Stimulated activated naive CD8-positive, alpha-beta T cell treated with anti-CD3 and anti-CD28 coated beads, Interleukin-15, Interleukin-2, amounts not matched to agents 100 ng/mL and 50 ng/mL, for 24 hours (primary cell): ENCODE measurements at regions not wholly inside any gene's neighbourhood (a gene's known extent, or its start where the extent isn't known, plus 50 kb on each side); places are given as distances from the start of the nearest gene placed in this dataset.
"Not testable (repeated sequence)": the region's sequence is repeated elsewhere in the genome, so short reads cannot be mapped to it uniquely, and the experiment has no call there.

ENCODE experiments used
- H3K27ac Mint-ChIP-seq: one replicate; pipeline ENCODE4 v1.8.0; 2021; ENCODE audit warnings: mild to moderate bottlenecking, mixed read lengths
- H3K27me3 Mint-ChIP-seq: one replicate; pipeline ENCODE4 v1.8.0; 2021; ENCODE audit warnings: mixed read lengths
- H3K36me3 Mint-ChIP-seq: one replicate; pipeline ENCODE4 v1.8.0; 2021; ENCODE audit warnings: low read depth, mixed read lengths
- H3K4me1 Mint-ChIP-seq: one replicate; pipeline ENCODE4 v1.8.0; 2021; ENCODE audit warnings: low read depth, mixed read lengths
- H3K4me3 Mint-ChIP-seq: one replicate; pipeline ENCODE4 v1.8.0; 2021; ENCODE audit warnings: mild to moderate bottlenecking, mixed read lengths
- H3K9me3 Mint-ChIP-seq: one replicate; pipeline ENCODE4 v1.8.0; 2021; ENCODE audit warnings: mixed read lengths

- peaks cover 12% of the 10 kb centered on the region for H3K27me3 Mint-ChIP-seq
These were observed 140.9 kb downstream of the RNF144B start for GRCh38 chr6:18527836-18528743.

GRCh38 chr6:18530201-18530600 is 143.1 kb downstream of the RNF144B start:
- H3K4me3 Mint-ChIP-seq, result no peak overlapping the region
- no peak overlapping the region for H3K27ac Mint-ChIP-seq
- no peaks in the 10 kb centered on the region for H3K4me1 Mint-ChIP-seq
- no peaks in the 10 kb centered on the region for H3K36me3 Mint-ChIP-seq
- H3K27me3 Mint-ChIP-seq, result peaks cover 21% of the 10 kb centered on the region
- no peaks in the 10 kb centered on the region for H3K9me3 Mint-ChIP-seq

More at GRCh38 chr6:18527836-18528743, 140.9 kb downstream of the RNF144B start:
- no peak overlapping the region for H3K27ac Mint-ChIP-seq
- H3K4me1 Mint-ChIP-seq, result no peaks in the 10 kb centered on the region
- H3K4me3 Mint-ChIP-seq, result no peak overlapping the region
- no peaks in the 10 kb centered on the region for H3K36me3 Mint-ChIP-seq
- no peaks in the 10 kb centered on the region for H3K9me3 Mint-ChIP-seq

GRCh38 chr6:18532139-18532538 is 145.0 kb downstream of the RNF144B start:
- H3K4me1 Mint-ChIP-seq, result no peaks in the 10 kb centered on the region
- no peaks in the 10 kb centered on the region for H3K9me3 Mint-ChIP-seq
- H3K4me3 Mint-ChIP-seq, result no peak overlapping the region
- no peak overlapping the region for H3K27ac Mint-ChIP-seq
- peaks cover 32% of the 10 kb centered on the region for H3K27me3 Mint-ChIP-seq
- H3K36me3 Mint-ChIP-seq, result no peaks in the 10 kb centered on the region

- Mint-ChIP-seq H3K9me3 (no peaks in the 10 kb centered on the region), H3K27me3 (peaks cover 36% of the 10 kb centered on the region), H3K4me1 (no peaks in the 10 kb centered on the region), H3K36me3 (no peaks in the 10 kb centered on the region), H3K27ac (no peak overlapping the region), H3K4me3 (no peak overlapping the region)
These were observed 146.6 kb downstream of the RNF144B start for GRCh38 chr6:18533793-18534192.

- Mint-ChIP-seq H3K36me3 (no peaks in the 10 kb centered on the region), H3K27ac (no peak overlapping the region), H3K4me1 (no peaks in the 10 kb centered on the region), H3K27me3 (peaks cover 49% of the 10 kb centered on the region), H3K4me3 (no peak overlapping the region), H3K9me3 (no peaks in the 10 kb centered on the region)
These were observed 149.5 kb downstream of the RNF144B start for GRCh38 chr6:18536591-18537055.

- H3K9me3 Mint-ChIP-seq, result peaks cover under 1% of the 10 kb centered on the region
- H3K4me3 Mint-ChIP-seq, result no peak overlapping the region
- no peak overlapping the region for H3K27ac Mint-ChIP-seq
- no peaks in the 10 kb centered on the region for H3K4me1 Mint-ChIP-seq
- H3K27me3 Mint-ChIP-seq, result peaks cover 51% of the 10 kb centered on the region
- H3K36me3 Mint-ChIP-seq, result no peaks in the 10 kb centered on the region
These were observed 151.2 kb downstream of the RNF144B start for GRCh38 chr6:18538315-18538714.

GRCh38 chr6:18543051-18543450 is 155.9 kb downstream of the RNF144B start:
- peaks cover 13% of the 10 kb centered on the region for H3K9me3 Mint-ChIP-seq
- H3K27ac Mint-ChIP-seq, result no peak overlapping the region
- H3K27me3 Mint-ChIP-seq, result peaks cover 32% of the 10 kb centered on the region
- no peaks in the 10 kb centered on the region for H3K4me1 Mint-ChIP-seq
- H3K4me3 Mint-ChIP-seq, result no peak overlapping the region
- H3K36me3 Mint-ChIP-seq, result no peaks in the 10 kb centered on the region

- H3K27me3 Mint-ChIP-seq, result peaks cover 19% of the 10 kb centered on the region
- H3K4me1 Mint-ChIP-seq, H3K36me3 Mint-ChIP-seq, H3K4me3 Mint-ChIP-seq, H3K27ac Mint-ChIP-seq: not testable (repeated sequence)
- H3K9me3 Mint-ChIP-seq, result peaks cover 13% of the 10 kb centered on the region
These were observed 158.0 kb downstream of the RNF144B start for GRCh38 chr6:18545142-18545541.

GRCh38 chr6:18545726-18546125 is 158.6 kb downstream of the RNF144B start:
- Mint-ChIP-seq H3K4me1 (no peaks in the 10 kb centered on the region), H3K9me3 (peaks cover 13% of the 10 kb centered on the region), H3K36me3 (no peaks in the 10 kb centered on the region), H3K4me3 (no peak overlapping the region), H3K27ac (no peak overlapping the region), H3K27me3 (peaks cover 22% of the 10 kb centered on the region)

- Mint-ChIP-seq H3K36me3 (no peaks in the 10 kb centered on the region), H3K4me3 (no peak overlapping the region), H3K9me3 (no peaks in the 10 kb centered on the region), H3K4me1 (no peaks in the 10 kb centered on the region), H3K27ac (no peak overlapping the region), H3K27me3 (peaks cover 13% of the 10 kb centered on the region)
These were observed 163.0 kb downstream of the RNF144B start for GRCh38 chr6:18550119-18550518.

- H3K9me3 Mint-ChIP-seq, result no peaks in the 10 kb centered on the region
- no peaks in the 10 kb centered on the region for H3K4me1 Mint-ChIP-seq
- no peaks in the 10 kb centered on the region for H3K36me3 Mint-ChIP-seq
- H3K4me3 Mint-ChIP-seq, result no peak overlapping the region
- no peak overlapping the region for H3K27ac Mint-ChIP-seq
- H3K27me3 Mint-ChIP-seq, result peaks cover 13% of the 10 kb centered on the region
These were observed 164.1 kb downstream of the RNF144B start for GRCh38 chr6:18551228-18551627.

GRCh38 chr6:18555750-18556149 is 168.6 kb downstream of the RNF144B start:
- no peak overlapping the region for H3K4me3 Mint-ChIP-seq
- no peak overlapping the region for H3K27ac Mint-ChIP-seq
- no peaks in the 10 kb centered on the region for H3K9me3 Mint-ChIP-seq
- no peaks in the 10 kb centered on the region for H3K4me1 Mint-ChIP-seq
- H3K27me3 Mint-ChIP-seq, result peaks cover 26% of the 10 kb centered on the region
- H3K36me3 Mint-ChIP-seq, result no peaks in the 10 kb centered on the region

- no peak overlapping the region for H3K4me3 Mint-ChIP-seq
- peaks cover 38% of the 10 kb centered on the region for H3K27me3 Mint-ChIP-seq
- H3K27ac Mint-ChIP-seq, result no peak overlapping the region
- no peaks in the 10 kb centered on the region for H3K36me3 Mint-ChIP-seq
- H3K4me1 Mint-ChIP-seq, result no peaks in the 10 kb centered on the region
- no peaks in the 10 kb centered on the region for H3K9me3 Mint-ChIP-seq
These were observed 174.0 kb downstream of the RNF144B start for GRCh38 chr6:18561037-18561750.

- H3K27me3 Mint-ChIP-seq, result peaks cover 42% of the 10 kb centered on the region
- no peaks in the 10 kb centered on the region for H3K9me3 Mint-ChIP-seq
- no peaks in the 10 kb centered on the region for H3K36me3 Mint-ChIP-seq
- no peak overlapping the region for H3K27ac Mint-ChIP-seq
- no peak overlapping the region for H3K4me3 Mint-ChIP-seq
- no peaks in the 10 kb centered on the region for H3K4me1 Mint-ChIP-seq
These were observed 175.6 kb downstream of the RNF144B start for GRCh38 chr6:18562726-18563125.

GRCh38 chr6:18564775-18565174 is 177.6 kb downstream of the RNF144B start:
- no peaks in the 10 kb centered on the region for H3K4me1 Mint-ChIP-seq
- H3K4me3 Mint-ChIP-seq, result no peak overlapping the region
- no peak overlapping the region for H3K27ac Mint-ChIP-seq
- no peaks in the 10 kb centered on the region for H3K9me3 Mint-ChIP-seq
- H3K36me3 Mint-ChIP-seq, result no peaks in the 10 kb centered on the region
- peaks cover 38% of the 10 kb centered on the region for H3K27me3 Mint-ChIP-seq
